HEK293 (cell line): ENCODE measurements at regions not wholly inside any gene's neighbourhood (a gene's known extent, or its start where the extent isn't known, plus 50 kb on each side); places are given as distances from the start of the nearest gene placed in this dataset.

Experiments used
- CTCF ChIA-PET: fragments of 350-600 bp; formaldehyde crosslinking; extraction: SDS; loops from one replicate; lab custom pipeline; 2021; ENCODE audit warnings: antibody characterized with exemption; lab: Yijun Ruan, JAX
- POLR2A ChIA-PET: fragments of 300-600 bp; formaldehyde crosslinking; extraction: SDS; loops from one replicate; lab custom pipeline; 2020; ENCODE audit warnings: antibody characterized with exemption, inconsistent platforms; lab: Yijun Ruan, JAX
- H3K27ac ChIP-seq: fragments of 200-500 bp; sonication (Bioruptor generic); 2 replicates; pipeline ENCODE4 v1.5.1; 2014; ENCODE audit warnings: low read depth, low read length, control low read depth, inconsistent platforms; ENCODE audit errors: extremely low read depth
- H3K36me3 ChIP-seq, 2 experiments: fragments of 200-500 bp in 1 of 2; sonication (Bioruptor generic) in 1 of 2; 1 replicate in 1 of 2; 2 replicates in 1 of 2; pipeline ENCODE4 v1.5.1; 2014 to 2017; ENCODE audit warnings: inconsistent platforms in 2 of 2, low read length in 2 of 2; ENCODE audit not compliant: control insufficient read depth in 2 of 2, insufficient read depth in 1 of 2
- H3K4me1 ChIP-seq: fragments of 200-500 bp; sonication (Bioruptor generic); 2 replicates; pipeline ENCODE4 v1.5.1; 2014; ENCODE audit warnings: mild to moderate bottlenecking, low read length, inconsistent platforms; ENCODE audit not compliant: control insufficient read depth, insufficient read depth
- H3K4me3 ChIP-seq: 2 replicates; pipeline ENCODE4 v1.5.1; 2011; ENCODE audit warnings: low read depth, mild to moderate bottlenecking, control low read depth, low read length, moderate library complexity
- H3K9me3 ChIP-seq: fragments of 200-500 bp; sonication (Bioruptor generic); 2 replicates; pipeline ENCODE4 v1.5.1; 2014; ENCODE audit warnings: low read depth, low read length, inconsistent platforms; ENCODE audit not compliant: control insufficient read depth, insufficient read depth
- EGR2 ChIP-seq: fragments of 450-650 bp; formaldehyde crosslinking; IDR thresholded peaks from 2 replicates; pipeline ENCODE4 v1.5.1; 2016; ENCODE audit warnings: low read depth, missing biosample characterization, missing genetic modification characterization
- HIC1 ChIP-seq: fragments of 450-650 bp; formaldehyde crosslinking; IDR thresholded peaks from 2 replicates; pipeline ENCODE4 v1.5.1; 2016; ENCODE audit warnings: missing biosample characterization, missing genetic modification characterization
- SETDB1 ChIP-seq: IDR thresholded peaks from one replicate; pipeline ENCODE4 v1.6.1; 2017; ENCODE audit warnings: mild to moderate bottlenecking, low read length, moderate library complexity, mixed read lengths; ENCODE audit not compliant: insufficient read length
- ZBTB1 ChIP-seq: fragments of 450-650 bp; formaldehyde crosslinking; IDR thresholded peaks from 2 replicates; pipeline ENCODE4 v1.5.1; 2016; ENCODE audit warnings: missing biosample characterization, missing genetic modification characterization
- ZBTB10 ChIP-seq: fragments of 450-650 bp; formaldehyde crosslinking; IDR thresholded peaks from 2 replicates; pipeline ENCODE4 v1.5.1; 2016; ENCODE audit warnings: missing biosample characterization, missing genetic modification characterization
- ZBTB26 ChIP-seq: fragments of 450-650 bp; formaldehyde crosslinking; optimal IDR thresholded peaks from 2 replicates; pipeline ENCODE3; 2016; ENCODE audit warnings: missing biosample characterization, mild to moderate bottlenecking, missing genetic modification characterization
- ZFP41 ChIP-seq: fragments of 450-650 bp; formaldehyde crosslinking; IDR thresholded peaks from 2 replicates; pipeline ENCODE4 v1.5.1; 2016; ENCODE audit warnings: missing biosample characterization, missing genetic modification characterization, borderline replicate concordance
- ZNF202 ChIP-seq: fragments of 450-650 bp; formaldehyde crosslinking; IDR thresholded peaks from 2 replicates; pipeline ENCODE4 v1.5.1; 2016; ENCODE audit warnings: missing biosample characterization, missing genetic modification characterization, borderline replicate concordance
- ZNF274 ChIP-seq, 2 experiments: fragments of 200-500 bp in 1 of 2; fragments of 450-650 bp in 1 of 2; sonication (Bioruptor generic) in 1 of 2; formaldehyde crosslinking in 1 of 2; IDR thresholded peaks; 2 replicates each; pipeline versions ENCODE4 v1.5.1 to v1.6.1; 2014 to 2016; ENCODE audit warnings: borderline replicate concordance in 1 of 2, inconsistent platforms in 1 of 2, low read length in 1 of 2, missing biosample characterization in 1 of 2, missing genetic modification characterization in 1 of 2
- ZNF350 ChIP-seq: fragments of 450-650 bp; formaldehyde crosslinking; IDR thresholded peaks from 2 replicates; pipeline ENCODE4 v1.5.0; 2017; ENCODE audit warnings: missing biosample characterization, mild to moderate bottlenecking, missing genetic modification characterization
- ZNF449 ChIP-seq: fragments of 450-650 bp; formaldehyde crosslinking; IDR thresholded peaks from 2 replicates; pipeline ENCODE4 v1.5.1; 2017; ENCODE audit warnings: missing biosample characterization, mild to moderate bottlenecking, missing genetic modification characterization, moderate library complexity
- ZNF48 ChIP-seq: fragments of 450-650 bp; formaldehyde crosslinking; IDR thresholded peaks from 2 replicates; pipeline ENCODE4 v1.5.1; 2016; ENCODE audit warnings: missing biosample characterization, missing genetic modification characterization
- ZNF530 ChIP-seq: fragments of 450-650 bp; formaldehyde crosslinking; IDR thresholded peaks from 2 replicates; pipeline ENCODE4 v1.5.1; 2016; ENCODE audit warnings: low read depth, missing biosample characterization, missing genetic modification characterization
- ZNF664 ChIP-seq: fragments of 450-650 bp; formaldehyde crosslinking; IDR thresholded peaks from 2 replicates; pipeline ENCODE4 v1.5.1; 2016; ENCODE audit warnings: missing biosample characterization, missing genetic modification characterization
- ZNF776 ChIP-seq: fragments of 450-650 bp; formaldehyde crosslinking; IDR thresholded peaks from 2 replicates; pipeline ENCODE4 v1.5.0; 2017; ENCODE audit warnings: missing biosample characterization, missing genetic modification characterization, borderline replicate concordance
- TF ChIP-seq, protein P1 (sequence below): fragments of 450-650 bp; formaldehyde crosslinking; IDR thresholded peaks from 2 replicates; pipeline ENCODE4 v1.5.1; 2016; ENCODE audit warnings: missing biosample characterization, missing genetic modification characterization
- TF ChIP-seq, protein P2 (sequence below): fragments of 450-650 bp; formaldehyde crosslinking; IDR thresholded peaks from 2 replicates; pipeline ENCODE4 v1.5.1; 2016; ENCODE audit warnings: missing biosample characterization, missing genetic modification characterization

GRCh38 chr2:116833052-116833451, 981.4 kb upstream of the DDX18 start:
- H3K36me3 ChIP-seq, result no peaks in the 10 kb centered on the region
- ChIA-PET POLR2A (no interaction called here), CTCF (no interaction called here)
- TF ChIP-seq ZBTB26 (tag by site-specific recombination) (no peak), SETDB1 (no peak), ZFP41 (no peak), HIC1 (no peak), EGR2 (no peak), ZNF776 (tag by site-specific recombination) (no peak), ZNF202 (tag by site-specific recombination) (no peak), ZNF48 (tag by site-specific recombination) (no peak), ZNF350 (tag by site-specific recombination) (no peak), ZNF530 (tag by site-specific recombination) (no peak), ZBTB1 (tag by site-specific recombination) (no peak), ZNF449 (tag by site-specific recombination) (no peak), ZNF274 (IDR thresholded peaks at IDR 0.05; ENCODE audit: low read length) (no peak), ZNF274 (tag by site-specific recombination; IDR thresholded peaks at IDR 0.05; ENCODE audit: borderline replicate concordance) (no peak)
- TF ChIP-seq, protein P1, sequence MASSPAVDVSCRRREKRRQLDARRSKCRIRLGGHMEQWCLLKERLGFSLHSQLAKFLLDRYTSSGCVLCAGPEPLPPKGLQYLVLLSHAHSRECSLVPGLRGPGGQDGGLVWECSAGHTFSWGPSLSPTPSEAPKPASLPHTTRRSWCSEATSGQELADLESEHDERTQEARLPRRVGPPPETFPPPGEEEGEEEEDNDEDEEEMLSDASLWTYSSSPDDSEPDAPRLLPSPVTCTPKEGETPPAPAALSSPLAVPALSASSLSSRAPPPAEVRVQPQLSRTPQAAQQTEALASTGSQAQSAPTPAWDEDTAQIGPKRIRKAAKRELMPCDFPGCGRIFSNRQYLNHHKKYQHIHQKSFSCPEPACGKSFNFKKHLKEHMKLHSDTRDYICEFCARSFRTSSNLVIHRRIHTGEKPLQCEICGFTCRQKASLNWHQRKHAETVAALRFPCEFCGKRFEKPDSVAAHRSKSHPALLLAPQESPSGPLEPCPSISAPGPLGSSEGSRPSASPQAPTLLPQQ (tag by site-specific recombination), result no peak
- TF ChIP-seq, protein P2, sequence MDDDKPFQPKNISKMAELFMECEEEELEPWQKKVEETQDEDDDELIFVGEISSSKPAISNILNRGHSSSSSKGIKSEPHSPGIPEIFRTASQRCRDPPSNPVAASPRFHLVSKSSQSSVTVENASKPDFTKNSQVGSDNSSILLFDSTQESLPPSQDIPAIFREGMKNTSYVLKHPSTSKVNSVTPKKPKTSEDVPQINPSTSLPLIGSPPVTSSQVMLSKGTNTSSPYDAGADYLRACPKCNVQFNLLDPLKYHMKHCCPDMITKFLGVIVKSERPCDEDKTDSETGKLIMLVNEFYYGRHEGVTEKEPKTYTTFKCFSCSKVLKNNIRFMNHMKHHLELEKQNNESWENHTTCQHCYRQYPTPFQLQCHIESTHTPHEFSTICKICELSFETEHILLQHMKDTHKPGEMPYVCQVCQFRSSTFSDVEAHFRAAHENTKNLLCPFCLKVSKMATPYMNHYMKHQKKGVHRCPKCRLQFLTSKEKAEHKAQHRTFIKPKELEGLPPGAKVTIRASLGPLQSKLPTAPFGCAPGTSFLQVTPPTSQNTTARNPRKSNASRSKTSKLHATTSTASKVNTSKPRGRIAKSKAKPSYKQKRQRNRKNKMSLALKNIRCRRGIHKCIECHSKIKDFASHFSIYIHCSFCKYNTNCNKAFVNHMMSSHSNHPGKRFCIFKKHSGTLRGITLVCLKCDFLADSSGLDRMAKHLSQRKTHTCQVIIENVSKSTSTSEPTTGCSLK, result no peak
- no peak overlapping the region for H3K4me3 ChIP-seq
- no peak overlapping the region for H3K27ac ChIP-seq
- no peaks in the 10 kb centered on the region for H3K9me3 ChIP-seq
- H3K4me1 ChIP-seq, result no peaks in the 10 kb centered on the region

DNA sequence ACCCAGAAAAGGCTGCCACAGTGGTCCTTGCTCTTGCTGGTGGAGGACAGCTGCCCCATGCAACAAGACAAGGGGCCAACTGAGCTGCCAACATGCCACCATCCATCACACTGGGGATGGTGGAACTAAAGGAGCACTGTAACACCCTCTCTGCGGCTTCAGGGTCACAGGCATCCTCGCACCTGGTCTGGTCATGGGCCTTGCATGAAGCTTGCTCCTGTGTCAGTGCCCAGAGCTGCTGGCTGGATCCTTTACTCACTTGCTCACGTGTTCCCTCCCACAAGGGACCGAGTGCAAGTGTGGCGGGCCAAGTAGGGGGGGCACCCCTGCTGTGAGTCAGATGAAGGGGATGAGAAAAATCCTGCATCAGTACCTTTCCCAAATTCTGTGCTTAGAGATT, 972.3 kb upstream of the DDX18 start:
- H3K4me1 ChIP-seq, result no peaks in the 10 kb centered on the region
- no peaks in the 10 kb centered on the region for H3K36me3 ChIP-seq
- H3K9me3 ChIP-seq, result no peaks in the 10 kb centered on the region
- H3K27ac ChIP-seq, result no peak overlapping the region
- no peak overlapping the region for H3K4me3 ChIP-seq
- CTCF ChIA-PET, result no interaction called here
- POLR2A ChIA-PET, result no interaction called here
- no peak for TF ChIP-seq ZBTB10 (tag by site-specific recombination)
- TF ChIP-seq ZNF664 (tag by site-specific recombination), result no peak
- TF ChIP-seq, all 188 proteins: peak for 0
